ENCODE measurements at regions not wholly inside any gene's neighbourhood (a gene's known extent, or its start where the extent isn't known, plus 50 kb on each side); places are given as distances from the start of the nearest gene placed in this dataset.

GRCh38 chr4:136793848-136794247, 738.4 kb downstream of the PCDH18 start:
- TF ChIP-seq CTCF (IDR thresholded peaks at IDR 0.05), result no peak
- Mint-ChIP-seq H3K4me3 (ENCODE audit: unreplicated experiment) (no peak overlapping the region), H3K27me3 (ENCODE audit: unreplicated experiment) (no peaks in the 10 kb centered on the region), H3K4me1 (ENCODE audit: unreplicated experiment) (no peaks in the 10 kb centered on the region), H3K36me3 (ENCODE audit: unreplicated experiment) (no peaks in the 10 kb centered on the region), H3K9me3 (ENCODE audit: unreplicated experiment) (no peaks in the 10 kb centered on the region), H3K27ac (ENCODE audit: unreplicated experiment) (no peak overlapping the region)
- DNase-seq (ENCODE audit: extremely low spot score, unreplicated experiment), result no peak

- H3K9me3 Mint-ChIP-seq (ENCODE audit: unreplicated experiment), result peaks cover 15% of the 10 kb centered on the region
- no peak overlapping the region for H3K4me3 Mint-ChIP-seq (ENCODE audit: unreplicated experiment)
- H3K36me3 Mint-ChIP-seq (ENCODE audit: unreplicated experiment), result no peaks in the 10 kb centered on the region
- no peaks in the 10 kb centered on the region for H3K27me3 Mint-ChIP-seq (ENCODE audit: unreplicated experiment)
- TF ChIP-seq CTCF (IDR thresholded peaks at IDR 0.05), result no peak
- H3K4me1 Mint-ChIP-seq (ENCODE audit: unreplicated experiment), result no peaks in the 10 kb centered on the region
- no peak overlapping the region for H3K27ac Mint-ChIP-seq (ENCODE audit: unreplicated experiment)
- DNase-seq (ENCODE audit: extremely low spot score, unreplicated experiment), result no peak
Observed at GRCh38 chr4:136784326-136784725, 748.0 kb downstream of the PCDH18 start.

GRCh38 chr4:136769717-136770116, 762.6 kb downstream of the PCDH18 start:
- Mint-ChIP-seq H3K4me3 (ENCODE audit: unreplicated experiment) (no peak overlapping the region), H3K9me3 (ENCODE audit: unreplicated experiment) (peaks cover 7% of the 10 kb centered on the region)

GRCh38 chr4:136768925-136769275, 763.4 kb downstream of the PCDH18 start:
- H3K27ac Mint-ChIP-seq (ENCODE audit: unreplicated experiment), result peak overlapping the region; percentile 64
- TF ChIP-seq CTCF (IDR thresholded peaks at IDR 0.05), result no peak
- H3K4me1 Mint-ChIP-seq (ENCODE audit: unreplicated experiment), result peaks cover 19% of the 10 kb centered on the region
- H3K9me3 Mint-ChIP-seq (ENCODE audit: unreplicated experiment), result peaks cover 7% of the 10 kb centered on the region
- H3K4me3 Mint-ChIP-seq (ENCODE audit: unreplicated experiment), result no peak overlapping the region
- H3K27me3 Mint-ChIP-seq (ENCODE audit: unreplicated experiment), result no peaks in the 10 kb centered on the region
- no peaks in the 10 kb centered on the region for H3K36me3 Mint-ChIP-seq (ENCODE audit: unreplicated experiment)
- DNase-seq (ENCODE audit: extremely low spot score, unreplicated experiment), result no peak

More at GRCh38 chr4:136769717-136770116, 762.6 kb downstream of the PCDH18 start:
- DNase-seq (ENCODE audit: extremely low spot score, unreplicated experiment), result no peak
- Mint-ChIP-seq H3K27me3 (ENCODE audit: unreplicated experiment) (no peaks in the 10 kb centered on the region), H3K36me3 (ENCODE audit: unreplicated experiment) (no peaks in the 10 kb centered on the region), H3K4me1 (ENCODE audit: unreplicated experiment) (peaks cover 19% of the 10 kb centered on the region), H3K27ac (ENCODE audit: unreplicated experiment) (no peak overlapping the region)
- TF ChIP-seq CTCF (IDR thresholded peaks at IDR 0.05), result no peak

GRCh38 chr4:136768213-136768924, 763.9 kb downstream of the PCDH18 start:
- no peak overlapping the region for H3K4me3 Mint-ChIP-seq (ENCODE audit: unreplicated experiment)
- no peaks in the 10 kb centered on the region for H3K36me3 Mint-ChIP-seq (ENCODE audit: unreplicated experiment)
- H3K4me1 Mint-ChIP-seq (ENCODE audit: unreplicated experiment), result peaks cover 19% of the 10 kb centered on the region
- no peak for DNase-seq (ENCODE audit: extremely low spot score, unreplicated experiment)
- peak overlapping the region; percentile 64 for H3K27ac Mint-ChIP-seq (ENCODE audit: unreplicated experiment)
- H3K27me3 Mint-ChIP-seq (ENCODE audit: unreplicated experiment), result no peaks in the 10 kb centered on the region
- no peak for TF ChIP-seq CTCF (IDR thresholded peaks at IDR 0.05)
- peaks cover 7% of the 10 kb centered on the region for H3K9me3 Mint-ChIP-seq (ENCODE audit: unreplicated experiment)
